CD14-positive monocyte (primary cell): ENCODE measurements at regions not wholly inside any gene's neighbourhood (a gene's known extent, or its start where the extent isn't known, plus 50 kb on each side); places are given as distances from the start of the nearest gene placed in this dataset.

Source experiments
- DNase-seq, 3 donors: peaks; one replicate each; pipeline ENCODE4 v3.0.0-alpha.2; 2011 to 2022
- H2AFZ ChIP-seq: 2 replicates; pipeline ENCODE4 v1.6.0; 2012; ENCODE audit warnings: mild to moderate bottlenecking, low read depth, low read length, inconsistent platforms; ENCODE audit not compliant: insufficient read depth, poor library complexity, severe bottlenecking
- H3K27ac ChIP-seq, 2 donors: 1 replicate in 1 of 2; 2 replicates in 1 of 2; pipeline ENCODE4 v1.5.1; 2012 to 2013; ENCODE audit warnings: low read length in 2 of 2, control low read depth in 1 of 2, inconsistent platforms in 1 of 2, low read depth in 1 of 2, mild to moderate bottlenecking in 1 of 2
- H3K27me3 ChIP-seq, 2 donors: one replicate each; pipeline versions ENCODE4 v1.6.0 to v1.6.1; 2011 to 2013; ENCODE audit warnings: low read length in 2 of 2; ENCODE audit not compliant: control insufficient read depth in 2 of 2, insufficient read depth in 2 of 2
- H3K36me3 ChIP-seq, 2 donors: replicated peaks in 1 of 2; 1 replicate in 1 of 2; 2 replicates in 1 of 2; pipeline versions ENCODE4 v1.5.1 to v1.6.1; 2012 to 2013; ENCODE audit warnings: low read length in 2 of 2, control low read depth in 1 of 2, inconsistent platforms in 1 of 2, mild to moderate bottlenecking in 1 of 2; ENCODE audit not compliant: insufficient read depth in 2 of 2, control insufficient read depth in 1 of 2
- H3K4me1 ChIP-seq, 2 donors: 1 replicate in 1 of 2; 2 replicates in 1 of 2; pipeline versions ENCODE4 v1.5.1 to v1.6.1; 2012 to 2013; ENCODE audit warnings: low read length in 2 of 2, control low read depth in 1 of 2, inconsistent platforms in 1 of 2, mild to moderate bottlenecking in 1 of 2, moderate library complexity in 1 of 2; ENCODE audit not compliant: insufficient read depth in 2 of 2, control insufficient read depth in 1 of 2
- H3K4me2 ChIP-seq: replicated peaks from 2 replicates; pipeline ENCODE3; 2012; ENCODE audit warnings: low read length, moderate library complexity, mild to moderate bottlenecking; ENCODE audit not compliant: poor library complexity, severe bottlenecking; ENCODE audit errors: extremely low read depth
- H3K4me3 ChIP-seq, 3 experiments: fragments of 200-600 bp in 1 of 3; sonication (generic) in 1 of 3; replicated peaks in 1 of 3; 1 replicate in 2 of 3; 2 replicates in 1 of 3; pipeline ENCODE4 v1.5.1; 2011 to 2013; ENCODE audit warnings: low read length in 3 of 3, mild to moderate bottlenecking in 3 of 3, control low read depth in 2 of 3, low read depth in 2 of 3, inconsistent platforms in 1 of 3, moderate library complexity in 1 of 3
- H3K79me2 ChIP-seq: 2 replicates; pipeline ENCODE4 v1.6.0; 2012; ENCODE audit warnings: mild to moderate bottlenecking, control low read depth, inconsistent platforms, low read length, moderate library complexity; ENCODE audit not compliant: insufficient read depth
- H3K9ac ChIP-seq: 2 replicates; pipeline ENCODE4 v1.6.0; 2017; ENCODE audit warnings: low read length, mild to moderate bottlenecking; ENCODE audit not compliant: insufficient read depth, poor library complexity, severe bottlenecking
- H3K9me3 ChIP-seq, 2 donors: replicated peaks in 1 of 2; 1 replicate in 1 of 2; 2 replicates in 1 of 2; pipeline versions ENCODE4 v1.5.1 to v1.6.1; 2012 to 2013; ENCODE audit warnings: low read length in 2 of 2, control low read depth in 1 of 2; ENCODE audit not compliant: control insufficient read depth in 1 of 2, insufficient read depth in 1 of 2
- H4K20me1 ChIP-seq: 2 replicates; pipeline ENCODE4 v1.6.0; 2012; ENCODE audit warnings: mild to moderate bottlenecking, low read length, control low read depth, moderate library complexity; ENCODE audit not compliant: insufficient read depth
- H3K27ac Mint-ChIP-seq, 7 donors: one replicate each; pipeline ENCODE4 v1.8.0; 2020; ENCODE audit warnings: mild to moderate bottlenecking in 7 of 7, mixed read lengths in 7 of 7, moderate library complexity in 6 of 7, inconsistent platforms in 2 of 7
- H3K27me3 Mint-ChIP-seq, 3 donors: one replicate each; pipeline ENCODE4 v1.8.0; 2021 to 2022; ENCODE audit warnings: low read depth in 3 of 3, mild to moderate bottlenecking in 3 of 3, mixed read lengths in 3 of 3, moderate library complexity in 3 of 3, inconsistent platforms in 1 of 3
- H3K36me3 Mint-ChIP-seq, 2 donors: one replicate each; pipeline ENCODE4 v1.8.0; 2020; ENCODE audit warnings: mixed read lengths in 2 of 2, inconsistent platforms in 1 of 2, mild to moderate bottlenecking in 1 of 2
- H3K4me1 Mint-ChIP-seq: one replicate; pipeline ENCODE4 v1.8.0; 2020; ENCODE audit warnings: mild to moderate bottlenecking, mixed read lengths
- H3K4me3 Mint-ChIP-seq, 2 donors: one replicate each; pipeline ENCODE4 v1.8.0; 2020; ENCODE audit warnings: mild to moderate bottlenecking in 2 of 2, mixed read lengths in 2 of 2, moderate library complexity in 1 of 2
- H3K9me3 Mint-ChIP-seq, 7 donors: one replicate each; pipeline ENCODE4 v1.8.0; 2020 to 2022; ENCODE audit warnings: mixed read lengths in 7 of 7, mild to moderate bottlenecking in 6 of 7, moderate library complexity in 6 of 7, inconsistent platforms in 2 of 7
- WGBS: methylation state at CpG from one replicate; pipeline ENCODE4 v1.1.5; 2013; ENCODE audit warnings: missing lambda C conversion rate; ENCODE audit not compliant: insufficient coverage; 5-methylcytosine and 5-hydroxymethylcytosine counted together
- intact Hi-C, 2 donors: fragments of 100-400 bp; cut with micrococcal nuclease; formaldehyde crosslinking; loops; one replicate each; pipeline versions ENCODE4 v1.15.0 to v1.15.1; 2023
- TF ChIP-seq, protein P1 (sequence below): fragments of 200-600 bp; IDR thresholded peaks from one replicate; pipeline ENCODE4 v1.8.0; 2022; ENCODE audit warnings: antibody characterized with exemption, mild to moderate bottlenecking

- Histone ChIP-seq H3K4me2 (no peak overlapping the region), H3K4me3 (no peak overlapping the region), H3K36me3 (no peaks in the 10 kb centered on the region), H2AFZ (no peak overlapping the region), H3K4me1 (no peaks in the 10 kb centered on the region), H3K79me2 (no peaks in the 10 kb centered on the region), H3K27me3 (no peaks in the 10 kb centered on the region), H4K20me1 (no peaks in the 10 kb centered on the region), H3K9me3 (no peaks in the 10 kb centered on the region), H3K27ac (no peak overlapping the region), H3K9ac (no peak overlapping the region)
- no peak for DNase-seq
- Mint-ChIP-seq H3K4me1 (no peaks in the 10 kb centered on the region), H3K36me3 (no peaks in the 10 kb centered on the region), H3K27ac (no peak overlapping the region), H3K27me3 (no peaks in the 10 kb centered on the region), H3K4me3 (no peak overlapping the region), H3K9me3 (no peaks in the 10 kb centered on the region)
- intact Hi-C loops, result no loop called here
- no CpG with 5 or more reads among the region's 3 CpGs for WGBS
- TF ChIP-seq, protein P1, sequence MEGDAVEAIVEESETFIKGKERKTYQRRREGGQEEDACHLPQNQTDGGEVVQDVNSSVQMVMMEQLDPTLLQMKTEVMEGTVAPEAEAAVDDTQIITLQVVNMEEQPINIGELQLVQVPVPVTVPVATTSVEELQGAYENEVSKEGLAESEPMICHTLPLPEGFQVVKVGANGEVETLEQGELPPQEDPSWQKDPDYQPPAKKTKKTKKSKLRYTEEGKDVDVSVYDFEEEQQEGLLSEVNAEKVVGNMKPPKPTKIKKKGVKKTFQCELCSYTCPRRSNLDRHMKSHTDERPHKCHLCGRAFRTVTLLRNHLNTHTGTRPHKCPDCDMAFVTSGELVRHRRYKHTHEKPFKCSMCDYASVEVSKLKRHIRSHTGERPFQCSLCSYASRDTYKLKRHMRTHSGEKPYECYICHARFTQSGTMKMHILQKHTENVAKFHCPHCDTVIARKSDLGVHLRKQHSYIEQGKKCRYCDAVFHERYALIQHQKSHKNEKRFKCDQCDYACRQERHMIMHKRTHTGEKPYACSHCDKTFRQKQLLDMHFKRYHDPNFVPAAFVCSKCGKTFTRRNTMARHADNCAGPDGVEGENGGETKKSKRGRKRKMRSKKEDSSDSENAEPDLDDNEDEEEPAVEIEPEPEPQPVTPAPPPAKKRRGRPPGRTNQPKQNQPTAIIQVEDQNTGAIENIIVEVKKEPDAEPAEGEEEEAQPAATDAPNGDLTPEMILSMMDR, result no peak
Measured at GRCh38 chr12:85569261-85569660, 266.9 kb downstream of the RASSF9 start.

GRCh38 chr12:85572956-85573355, 263.3 kb downstream of the RASSF9 start:
- H3K9ac ChIP-seq, result no peak overlapping the region
- no peak overlapping the region for H3K4me3 Mint-ChIP-seq
- no peaks in the 10 kb centered on the region for H3K9me3 ChIP-seq
- intact Hi-C loops, result no loop called here
- no peaks in the 10 kb centered on the region for H3K9me3 Mint-ChIP-seq
- no peaks in the 10 kb centered on the region for H3K4me1 Mint-ChIP-seq
- H3K4me3 ChIP-seq, result no peak overlapping the region
- H3K36me3 Mint-ChIP-seq, result no peaks in the 10 kb centered on the region
- H3K79me2 ChIP-seq, result no peaks in the 10 kb centered on the region
- DNase-seq, result no peak
- H3K27me3 ChIP-seq, result no peaks in the 10 kb centered on the region
- H3K27me3 Mint-ChIP-seq, result no peaks in the 10 kb centered on the region
- no peak overlapping the region for H3K27ac ChIP-seq
- H4K20me1 ChIP-seq, result no peaks in the 10 kb centered on the region
- H2AFZ ChIP-seq, result no peak overlapping the region
- no peaks in the 10 kb centered on the region for H3K4me1 ChIP-seq
- no peak overlapping the region for H3K4me2 ChIP-seq
- no CpG with 5 or more reads among the region's 1 CpG for WGBS
- no peaks in the 10 kb centered on the region for H3K36me3 ChIP-seq
- no peak overlapping the region for H3K27ac Mint-ChIP-seq
- TF ChIP-seq, protein P1, result no peak
